ENCODE measurements at regions not wholly inside any gene's neighbourhood (a gene's known extent, or its start where the extent isn't known, plus 50 kb on each side); places are given as distances from the start of the nearest gene placed in this dataset.

GRCh38 chr7:156368053-156368843, 272.3 kb upstream of the RNF32 start:
- TF ChIP-seq EZH2phosphoT487 (IDR thresholded peaks at IDR 0.05; ENCODE audit: insufficient read depth, low read depth) (no peak), EZH2 (IDR thresholded peaks at IDR 0.05; ENCODE audit: insufficient read depth, poor library complexity, severe bottlenecking) (no peak)

Measured in GM23248 (cell line).